ENCODE measurements at regions not wholly inside any gene's neighbourhood (a gene's known extent, or its start where the extent isn't known, plus 50 kb on each side); places are given as distances from the start of the nearest gene placed in this dataset.

DNA sequence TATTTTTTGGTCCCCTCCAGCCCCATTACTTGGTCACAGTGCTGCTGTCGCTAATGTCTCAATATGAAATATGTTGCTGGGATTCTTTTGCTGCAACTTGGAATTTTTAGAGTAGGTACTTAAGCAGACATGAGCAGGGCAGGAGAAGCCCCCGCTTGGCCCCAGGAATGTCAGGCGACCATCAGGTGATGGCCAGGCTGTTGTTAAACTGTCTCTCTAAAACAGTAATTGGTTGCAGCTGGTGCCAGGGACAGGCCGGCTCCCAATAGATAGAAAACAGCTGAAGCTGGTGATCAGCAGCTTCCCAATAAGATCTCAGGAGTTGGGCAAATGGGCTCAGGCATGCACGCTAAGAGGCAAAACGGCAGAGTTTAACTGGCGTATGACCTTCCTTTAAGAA lies 329.9 kb upstream of the TBL1XR1 start:
- no peak for FAIRE-seq
- Histone ChIP-seq H3K4me3 (ENCODE audit: low read depth, low read length) (no peak overlapping the region), H3K27me3 (ENCODE audit: control insufficient read depth, insufficient read depth, low read length) (no peaks in the 10 kb centered on the region), H3K36me3 (ENCODE audit: control insufficient read depth, insufficient read depth, low read length) (no peaks in the 10 kb centered on the region)
- DNase-seq (ENCODE audit: low read depth), result no peak
- TF ChIP-seq, protein P1, sequence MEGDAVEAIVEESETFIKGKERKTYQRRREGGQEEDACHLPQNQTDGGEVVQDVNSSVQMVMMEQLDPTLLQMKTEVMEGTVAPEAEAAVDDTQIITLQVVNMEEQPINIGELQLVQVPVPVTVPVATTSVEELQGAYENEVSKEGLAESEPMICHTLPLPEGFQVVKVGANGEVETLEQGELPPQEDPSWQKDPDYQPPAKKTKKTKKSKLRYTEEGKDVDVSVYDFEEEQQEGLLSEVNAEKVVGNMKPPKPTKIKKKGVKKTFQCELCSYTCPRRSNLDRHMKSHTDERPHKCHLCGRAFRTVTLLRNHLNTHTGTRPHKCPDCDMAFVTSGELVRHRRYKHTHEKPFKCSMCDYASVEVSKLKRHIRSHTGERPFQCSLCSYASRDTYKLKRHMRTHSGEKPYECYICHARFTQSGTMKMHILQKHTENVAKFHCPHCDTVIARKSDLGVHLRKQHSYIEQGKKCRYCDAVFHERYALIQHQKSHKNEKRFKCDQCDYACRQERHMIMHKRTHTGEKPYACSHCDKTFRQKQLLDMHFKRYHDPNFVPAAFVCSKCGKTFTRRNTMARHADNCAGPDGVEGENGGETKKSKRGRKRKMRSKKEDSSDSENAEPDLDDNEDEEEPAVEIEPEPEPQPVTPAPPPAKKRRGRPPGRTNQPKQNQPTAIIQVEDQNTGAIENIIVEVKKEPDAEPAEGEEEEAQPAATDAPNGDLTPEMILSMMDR (IDR thresholded peaks at IDR 0.05; ENCODE audit: insufficient read depth, low read length, severe bottlenecking), result no peak

DNA sequence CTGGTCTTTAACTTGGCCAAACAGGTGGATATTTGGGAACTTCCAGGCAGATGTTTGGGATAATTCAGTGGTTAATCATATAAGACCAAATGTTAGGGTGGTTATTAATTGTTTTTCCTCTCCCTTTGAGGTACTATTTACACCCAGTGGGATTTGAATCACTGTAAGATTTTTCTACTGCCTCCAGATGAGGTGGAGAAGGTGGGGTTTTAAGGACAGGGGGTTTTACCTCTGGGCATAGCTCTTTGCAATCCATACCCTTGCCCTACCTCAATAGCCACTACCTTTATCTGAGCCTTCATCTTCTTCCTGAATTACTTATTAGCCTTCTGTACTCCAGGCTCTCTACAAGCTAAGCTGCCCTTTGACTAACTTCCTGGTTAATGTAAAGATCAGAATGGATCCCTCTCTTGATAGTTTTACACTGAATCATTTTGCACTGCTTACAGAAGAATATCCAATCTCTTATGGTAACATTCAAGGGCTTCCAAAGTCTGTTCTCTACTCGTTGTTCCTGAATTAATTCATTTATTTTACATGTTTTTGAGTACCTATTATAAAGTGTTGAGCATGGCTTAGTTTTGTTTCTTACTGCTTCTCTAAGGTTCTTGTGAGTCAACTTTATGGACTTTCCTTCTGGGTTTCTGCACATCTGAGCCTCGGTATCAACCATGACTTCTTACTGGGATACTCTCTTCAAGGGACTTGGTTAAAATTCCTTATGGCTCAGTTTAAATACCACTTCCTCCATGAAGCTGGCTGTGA lies 331.2 kb upstream of the TBL1XR1 start:
- FAIRE-seq, result no peak
- Histone ChIP-seq H3K4me3 (ENCODE audit: low read depth, low read length) (no peak overlapping the region), H3K36me3 (ENCODE audit: control insufficient read depth, insufficient read depth, low read length) (no peaks in the 10 kb centered on the region), H3K27me3 (ENCODE audit: control insufficient read depth, insufficient read depth, low read length) (no peaks in the 10 kb centered on the region)
- TF ChIP-seq, protein P1 (IDR thresholded peaks at IDR 0.05; ENCODE audit: insufficient read depth, low read length, severe bottlenecking), result no peak
- DNase-seq (ENCODE audit: low read depth), result peak; percentile 26

DNA sequence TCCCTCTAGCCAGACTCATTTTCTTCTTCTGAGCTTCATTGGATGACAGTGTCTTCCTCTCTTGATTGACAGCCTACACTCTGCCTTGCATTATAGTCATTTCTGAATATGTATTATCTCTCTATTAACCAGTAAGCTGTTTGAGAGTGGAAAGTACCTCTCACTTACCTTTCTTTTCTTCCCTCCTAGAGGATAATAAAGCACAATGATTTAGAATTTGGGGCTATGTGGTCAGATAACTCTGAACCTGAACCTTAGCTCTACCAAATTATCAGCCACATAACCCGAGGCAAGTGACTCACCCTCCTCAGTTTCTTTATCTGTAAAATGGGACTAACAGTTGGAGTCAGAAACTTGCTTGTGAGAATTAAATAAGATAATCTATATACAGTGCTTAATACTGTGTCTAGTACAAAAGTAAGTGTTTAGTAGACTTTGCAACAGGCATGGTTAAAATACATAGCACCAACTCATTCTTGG lies 331.8 kb upstream of the TBL1XR1 start:
- FAIRE-seq (no peak), DNase-seq (ENCODE audit: low read depth) (no peak)
- Histone ChIP-seq H3K36me3 (ENCODE audit: control insufficient read depth, insufficient read depth, low read length) (no peaks in the 10 kb centered on the region), H3K27me3 (ENCODE audit: control insufficient read depth, insufficient read depth, low read length) (no peaks in the 10 kb centered on the region), H3K4me3 (ENCODE audit: low read depth, low read length) (no peak overlapping the region)
- TF ChIP-seq, protein P1 (IDR thresholded peaks at IDR 0.05; ENCODE audit: insufficient read depth, low read length, severe bottlenecking), result no peak

DNA sequence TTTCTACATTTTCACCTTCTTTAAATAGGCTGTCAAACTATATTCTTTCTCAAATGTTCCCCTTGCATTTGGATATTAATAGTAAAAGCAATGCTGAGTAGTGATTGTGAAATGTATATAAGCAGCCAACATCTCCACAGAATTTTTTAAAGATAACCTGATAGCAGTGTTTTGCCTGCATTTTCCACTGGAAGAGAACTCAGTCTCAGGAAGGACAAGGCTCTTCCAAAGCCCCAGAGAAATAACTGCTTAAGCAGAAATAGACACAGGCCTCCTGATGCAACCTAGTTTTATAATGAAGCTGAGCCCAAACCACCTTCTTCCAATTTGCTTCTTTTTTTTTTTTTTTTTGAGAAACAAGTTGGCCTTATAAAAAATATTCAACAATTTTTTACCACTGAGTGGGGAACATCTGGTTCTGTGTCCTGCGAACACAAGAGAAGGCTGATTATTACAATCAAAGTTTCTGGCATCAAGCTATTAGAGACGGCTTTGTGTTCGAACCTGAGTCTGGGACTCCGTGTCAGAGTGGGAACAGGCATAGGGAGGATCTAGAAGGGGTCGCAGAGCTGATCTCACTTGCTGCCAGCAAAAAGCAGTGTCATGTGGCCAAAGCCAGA lies 332.5 kb upstream of the TBL1XR1 start:
- FAIRE-seq (no peak), DNase-seq (ENCODE audit: low read depth) (no peak)
- no peak overlapping the region for H3K4me3 ChIP-seq (ENCODE audit: low read depth, low read length)
- TF ChIP-seq, protein P1 (IDR thresholded peaks at IDR 0.05; ENCODE audit: insufficient read depth, low read length, severe bottlenecking), result no peak
- H3K36me3 ChIP-seq (ENCODE audit: control insufficient read depth, insufficient read depth, low read length), result no peaks in the 10 kb centered on the region
- H3K27me3 ChIP-seq (ENCODE audit: control insufficient read depth, insufficient read depth, low read length), result no peaks in the 10 kb centered on the region

DNA sequence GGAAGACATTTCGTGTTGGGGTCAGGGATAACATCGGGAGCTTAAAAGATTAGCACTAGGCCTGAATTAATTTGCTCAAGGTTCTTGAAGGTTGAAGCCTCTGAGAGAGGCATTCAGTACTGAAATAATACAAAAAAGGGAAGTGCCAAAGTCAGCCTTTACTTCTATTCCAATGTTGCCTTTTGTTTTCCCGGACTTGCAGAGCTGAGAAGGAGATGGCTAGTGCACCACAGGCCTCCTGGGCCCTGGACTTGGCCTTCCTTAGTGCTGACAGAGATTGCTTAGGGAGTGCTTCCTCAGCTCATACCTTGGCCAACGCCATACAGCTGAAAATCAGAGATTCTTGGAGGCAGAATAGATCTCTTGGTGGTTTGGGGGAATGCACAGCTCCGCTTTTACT lies 333.6 kb upstream of the TBL1XR1 start:
- H3K27me3 ChIP-seq (ENCODE audit: control insufficient read depth, insufficient read depth, low read length), result no peaks in the 10 kb centered on the region
- TF ChIP-seq, protein P1 (IDR thresholded peaks at IDR 0.05; ENCODE audit: insufficient read depth, low read length, severe bottlenecking), result no peak
- FAIRE-seq (no peak), DNase-seq (ENCODE audit: low read depth) (no peak)
- no peak overlapping the region for H3K4me3 ChIP-seq (ENCODE audit: low read depth, low read length)
- no peaks in the 10 kb centered on the region for H3K36me3 ChIP-seq (ENCODE audit: control insufficient read depth, insufficient read depth, low read length)
